ENCODE measurements at regions not wholly inside any gene's neighbourhood (a gene's known extent, or its start where the extent isn't known, plus 50 kb on each side); places are given as distances from the start of the nearest gene placed in this dataset.

GRCh38 chr11:134795017-134795416 lies 383.0 kb upstream of the B3GAT1 start:
- Histone ChIP-seq H4K20me1 (ENCODE audit: control insufficient read depth, insufficient read depth, low read length, poor library complexity, severe bottlenecking) (no peaks in the 10 kb centered on the region), H3K36me3 (replicated peaks in 1 of 2; ENCODE audit: control extremely low read depth in 1 of 2, control insufficient read depth in 1 of 2, extremely low read depth in 1 of 2, insufficient read depth in 2 of 2, low read length in 1 of 2) (no peaks in the 10 kb centered on the region), H3K4me2 (replicated peaks; ENCODE audit: low read depth, low read length, poor library complexity, severe bottlenecking) (no peak overlapping the region), H2AFZ (ENCODE audit: insufficient read depth, low read depth, low read length, poor library complexity, severe bottlenecking) (no peak overlapping the region), H3K9ac (ENCODE audit: low read length) (no peak overlapping the region), H3K79me2 (ENCODE audit: control insufficient read depth, insufficient read depth, low read length) (no peaks in the 10 kb centered on the region), H3K27ac (ENCODE audit: low read length in 2 of 2) (no peak overlapping the region), H3K4me1 (ENCODE audit: control insufficient read depth in 2 of 2, insufficient read depth in 2 of 2, low read length in 2 of 2) (no peaks in the 10 kb centered on the region), H3K4me3 (ENCODE audit: control extremely low read depth in 1 of 5, extremely low read depth in 1 of 5, insufficient read depth in 1 of 5, low read depth in 2 of 5, low read length in 4 of 5) (no peak overlapping the region), H3K9me3 (ENCODE audit: control extremely low read depth in 1 of 3, control insufficient read depth in 2 of 3, insufficient read depth in 1 of 3, low read length in 2 of 3) (no peaks in the 10 kb centered on the region), H3K27me3 (replicated peaks in 1 of 4; ENCODE audit: control extremely low read depth in 1 of 4, control insufficient read depth in 3 of 4, insufficient read depth in 4 of 4, low read length in 3 of 4) (peaks cover 0 to 2% (median 0%) of the 10 kb centered on the region in 4 experiments)
- Mint-ChIP-seq H3K27me3 (peaks cover 12% of the 10 kb centered on the region), H3K4me3 (no peak overlapping the region), H3K4me1 (no peaks in the 10 kb centered on the region), H3K9me3 (ENCODE audit: insufficient read depth) (no peaks in the 10 kb centered on the region), H3K27ac (no peak overlapping the region)
- intact Hi-C loops (cut with micrococcal nuclease), result no loop called here
- CTCF ChIA-PET, result no interaction called here
- ATAC-seq (ENCODE audit: low read depth) (no peak), DNase-seq (no peak)
- POLR2A ChIA-PET, result no interaction called here
- WGBS (ENCODE audit: insufficient coverage), result 67% methylated on average over 3 of the region's 7 CpGs
- TF ChIP-seq CTCF (IDR thresholded peaks at IDR 0.05) (no peak), EZH2 (IDR thresholded peaks at IDR 0.05; ENCODE audit: borderline replicate concordance, insufficient read depth, low read depth, low read length, poor library complexity, severe bottlenecking) (no peak)

- Histone ChIP-seq H4K20me1 (ENCODE audit: control insufficient read depth, insufficient read depth, low read length, poor library complexity, severe bottlenecking) (no peaks in the 10 kb centered on the region), H3K79me2 (ENCODE audit: control insufficient read depth, insufficient read depth, low read length) (no peaks in the 10 kb centered on the region), H3K27me3 (replicated peaks in 1 of 4; ENCODE audit: control extremely low read depth in 1 of 4, control insufficient read depth in 3 of 4, insufficient read depth in 4 of 4, low read length in 3 of 4) (peaks cover 0 to 2% (median 0%) of the 10 kb centered on the region in 4 experiments), H3K4me3 (ENCODE audit: control extremely low read depth in 1 of 5, extremely low read depth in 1 of 5, insufficient read depth in 1 of 5, low read depth in 2 of 5, low read length in 4 of 5) (no peak overlapping the region), H3K4me1 (ENCODE audit: control insufficient read depth in 2 of 2, insufficient read depth in 2 of 2, low read length in 2 of 2) (no peaks in the 10 kb centered on the region), H3K9ac (ENCODE audit: low read length) (no peak overlapping the region), H3K27ac (ENCODE audit: low read length in 2 of 2) (no peak overlapping the region), H3K36me3 (replicated peaks in 1 of 2; ENCODE audit: control extremely low read depth in 1 of 2, control insufficient read depth in 1 of 2, extremely low read depth in 1 of 2, insufficient read depth in 2 of 2, low read length in 1 of 2) (no peaks in the 10 kb centered on the region), H3K9me3 (ENCODE audit: control extremely low read depth in 1 of 3, control insufficient read depth in 2 of 3, insufficient read depth in 1 of 3, low read length in 2 of 3) (no peaks in the 10 kb centered on the region), H3K4me2 (replicated peaks; ENCODE audit: low read depth, low read length, poor library complexity, severe bottlenecking) (no peak overlapping the region), H2AFZ (ENCODE audit: insufficient read depth, low read depth, low read length, poor library complexity, severe bottlenecking) (no peak overlapping the region)
- no peaks in the 10 kb centered on the region for H3K4me1 Mint-ChIP-seq
- no peaks in the 10 kb centered on the region for H3K9me3 Mint-ChIP-seq (ENCODE audit: insufficient read depth)
- H3K27me3 Mint-ChIP-seq, result peaks cover 7% of the 10 kb centered on the region
- no peak overlapping the region for H3K4me3 Mint-ChIP-seq
- intact Hi-C loops (cut with micrococcal nuclease), result no loop called here
- no peak for TF ChIP-seq EZH2 (IDR thresholded peaks at IDR 0.05; ENCODE audit: borderline replicate concordance, insufficient read depth, low read depth, low read length, poor library complexity, severe bottlenecking)
- TF ChIP-seq CTCF (IDR thresholded peaks at IDR 0.05), result no peak
- ATAC-seq (ENCODE audit: low read depth) (no peak), DNase-seq (no peak)
- ChIA-PET POLR2A (no interaction called here), CTCF (no interaction called here)
- no peak overlapping the region for H3K27ac Mint-ChIP-seq
- WGBS (ENCODE audit: insufficient coverage), result 78% methylated on average over 8 of the region's 9 CpGs
Observed at GRCh38 chr11:134794192-134794591, 382.1 kb upstream of the B3GAT1 start.
